ENCODE measurements at regions not wholly inside any gene's neighbourhood (a gene's known extent, or its start where the extent isn't known, plus 50 kb on each side); places are given as distances from the start of the nearest gene placed in this dataset.

DNA sequence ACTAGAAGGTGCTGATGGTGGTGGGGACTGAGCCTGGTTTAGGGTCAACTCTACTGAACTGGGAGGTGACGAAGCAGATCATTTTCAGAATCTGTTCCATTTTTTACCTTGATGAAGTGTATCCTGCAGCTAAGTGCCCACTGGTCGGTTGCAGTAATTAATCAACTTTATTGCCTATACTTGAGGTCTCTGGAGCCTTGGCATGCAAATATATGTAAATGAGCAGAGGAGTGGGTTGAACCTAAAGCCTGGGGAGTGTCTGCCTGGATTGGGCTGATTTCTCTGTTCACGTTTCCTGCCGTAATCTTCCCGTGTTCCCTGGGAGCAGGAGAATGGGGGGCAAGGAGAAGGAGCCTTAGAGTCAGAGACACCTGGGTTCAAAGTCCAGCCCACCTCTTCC is 286.8 kb downstream of the PTPRU start:
- ChIA-PET CTCF (no interaction called here), POLR2A (ENCODE audit: low non-redundant PET) (interaction anchor here (0.7 kb wide), 1 partner anchor 91 kb away, joined by 4 read pairs; no protein-coding TSS in a partner anchor)
- TF ChIP-seq, protein P1, sequence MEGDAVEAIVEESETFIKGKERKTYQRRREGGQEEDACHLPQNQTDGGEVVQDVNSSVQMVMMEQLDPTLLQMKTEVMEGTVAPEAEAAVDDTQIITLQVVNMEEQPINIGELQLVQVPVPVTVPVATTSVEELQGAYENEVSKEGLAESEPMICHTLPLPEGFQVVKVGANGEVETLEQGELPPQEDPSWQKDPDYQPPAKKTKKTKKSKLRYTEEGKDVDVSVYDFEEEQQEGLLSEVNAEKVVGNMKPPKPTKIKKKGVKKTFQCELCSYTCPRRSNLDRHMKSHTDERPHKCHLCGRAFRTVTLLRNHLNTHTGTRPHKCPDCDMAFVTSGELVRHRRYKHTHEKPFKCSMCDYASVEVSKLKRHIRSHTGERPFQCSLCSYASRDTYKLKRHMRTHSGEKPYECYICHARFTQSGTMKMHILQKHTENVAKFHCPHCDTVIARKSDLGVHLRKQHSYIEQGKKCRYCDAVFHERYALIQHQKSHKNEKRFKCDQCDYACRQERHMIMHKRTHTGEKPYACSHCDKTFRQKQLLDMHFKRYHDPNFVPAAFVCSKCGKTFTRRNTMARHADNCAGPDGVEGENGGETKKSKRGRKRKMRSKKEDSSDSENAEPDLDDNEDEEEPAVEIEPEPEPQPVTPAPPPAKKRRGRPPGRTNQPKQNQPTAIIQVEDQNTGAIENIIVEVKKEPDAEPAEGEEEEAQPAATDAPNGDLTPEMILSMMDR (conservative IDR thresholded peaks at IDR 0.05; ENCODE audit: low read depth), result no peak
- no peak overlapping the region for H3K27ac ChIP-seq
- DNase-seq (ENCODE audit: low spot score), result no peak

DNA sequence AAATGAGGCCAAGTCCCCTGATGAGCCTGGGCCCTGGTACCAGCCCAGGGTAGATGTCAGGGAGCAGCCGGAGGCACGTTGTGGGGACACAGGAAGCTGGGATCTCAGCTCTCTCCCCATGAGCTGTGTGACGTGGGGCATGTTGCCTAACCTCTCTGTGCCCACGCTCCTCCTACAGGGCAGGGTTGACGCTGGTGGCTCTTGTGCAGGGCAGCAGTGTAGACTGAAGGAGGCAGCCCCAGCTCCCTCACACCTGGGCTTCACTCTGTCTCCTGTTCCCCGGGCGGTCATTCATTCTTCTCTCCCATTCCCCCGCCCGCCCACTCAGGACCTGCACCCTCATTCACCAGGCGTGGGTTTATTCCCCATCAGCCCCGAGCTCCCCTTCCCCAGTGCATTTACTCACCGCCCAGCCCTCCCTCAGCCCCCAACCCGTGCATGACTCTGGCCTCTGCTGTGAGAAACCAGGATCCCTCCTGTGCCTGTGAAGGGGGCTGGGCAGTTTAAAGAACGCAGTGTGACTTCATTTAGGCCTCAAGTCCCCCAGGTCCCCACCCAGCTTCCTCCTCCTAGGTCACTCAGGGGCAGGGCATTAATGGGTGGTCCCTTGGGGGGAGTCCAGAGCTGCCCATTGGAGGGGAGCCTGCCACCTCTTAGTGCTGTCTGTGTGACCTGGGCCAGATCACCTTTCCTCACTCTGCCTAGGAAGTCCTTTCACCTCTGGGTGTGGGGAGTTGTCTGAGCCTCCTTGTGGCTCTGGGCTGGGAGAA is 285.7 kb downstream of the PTPRU start:
- DNase-seq (ENCODE audit: low spot score), result no peak
- ChIA-PET POLR2A (ENCODE audit: low non-redundant PET) (no interaction called here), CTCF (no interaction called here)
- H3K27ac ChIP-seq, result no peak overlapping the region
- TF ChIP-seq, protein P1 (conservative IDR thresholded peaks at IDR 0.05; ENCODE audit: low read depth), result no peak

DNA sequence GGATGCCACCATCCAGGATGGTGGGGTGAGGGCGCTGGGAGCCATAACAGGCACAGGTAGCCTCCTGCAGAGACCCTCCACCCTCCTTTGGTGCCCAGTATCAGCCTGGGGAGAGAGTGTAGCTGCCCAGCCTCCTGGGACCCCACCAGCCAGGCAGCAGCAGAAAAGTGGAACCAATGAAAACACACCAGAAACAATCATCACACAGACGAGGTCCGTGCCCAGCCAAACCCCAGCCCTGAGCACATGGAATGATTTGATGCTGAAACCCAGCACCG is 285.1 kb downstream of the PTPRU start:
- CTCF ChIA-PET, result no interaction called here
- TF ChIP-seq, protein P1 (conservative IDR thresholded peaks at IDR 0.05; ENCODE audit: low read depth), result no peak
- DNase-seq (ENCODE audit: low spot score), result no peak
- no peak overlapping the region for H3K27ac ChIP-seq
- POLR2A ChIA-PET (ENCODE audit: low non-redundant PET), result no interaction called here

DNA sequence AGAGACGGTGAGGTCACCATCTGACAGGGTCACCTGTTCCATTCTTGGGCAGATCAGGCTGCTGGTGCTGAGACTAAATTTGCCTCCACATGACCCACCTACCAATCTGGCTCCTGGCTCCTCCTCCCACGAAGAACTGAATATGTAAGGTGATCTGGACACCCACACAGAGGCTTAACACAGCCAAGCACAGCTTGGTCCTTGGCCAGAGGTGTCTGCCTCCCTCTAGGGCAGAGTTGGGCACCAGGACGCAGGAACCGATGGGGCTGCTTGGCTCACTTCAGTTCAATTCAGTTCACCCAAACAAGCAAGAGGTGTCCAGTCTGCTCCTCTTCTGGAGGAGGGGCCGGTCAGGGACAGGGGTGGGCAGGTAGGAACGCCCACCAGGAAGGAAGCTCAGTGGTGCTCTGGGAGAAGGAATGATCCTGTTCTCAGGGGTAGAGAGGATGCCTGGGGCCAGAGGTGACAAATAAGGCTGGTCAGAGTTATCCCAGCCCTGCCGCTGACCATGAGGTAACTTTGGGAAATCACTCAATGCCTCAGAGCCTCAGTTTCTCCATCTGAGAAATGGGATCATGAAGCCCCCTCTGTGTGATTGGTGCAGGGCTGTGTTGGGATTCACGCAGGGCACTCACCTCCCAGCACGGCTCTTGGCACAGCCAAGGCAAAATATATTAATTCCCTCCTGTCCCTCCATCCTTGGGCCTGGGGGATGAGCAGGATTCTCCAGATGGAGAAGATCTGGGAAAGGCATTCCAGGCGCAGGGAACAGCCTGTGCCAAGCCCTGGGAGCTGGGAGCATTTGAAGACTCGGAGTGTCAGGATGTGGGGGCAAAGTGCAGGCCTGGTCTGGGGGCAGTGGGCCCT is 284.5 kb downstream of the PTPRU start:
- ChIA-PET CTCF (interaction anchor here (0.5 kb wide), 1 partner anchor 22 kb away, joined by 4 read pairs; no protein-coding TSS in a partner anchor), POLR2A (ENCODE audit: low non-redundant PET) (no interaction called here)
- no peak overlapping the region for H3K27ac ChIP-seq
- no peak for DNase-seq (ENCODE audit: low spot score)
- TF ChIP-seq, protein P1 (conservative IDR thresholded peaks at IDR 0.05; ENCODE audit: low read depth), result no peak

DNA sequence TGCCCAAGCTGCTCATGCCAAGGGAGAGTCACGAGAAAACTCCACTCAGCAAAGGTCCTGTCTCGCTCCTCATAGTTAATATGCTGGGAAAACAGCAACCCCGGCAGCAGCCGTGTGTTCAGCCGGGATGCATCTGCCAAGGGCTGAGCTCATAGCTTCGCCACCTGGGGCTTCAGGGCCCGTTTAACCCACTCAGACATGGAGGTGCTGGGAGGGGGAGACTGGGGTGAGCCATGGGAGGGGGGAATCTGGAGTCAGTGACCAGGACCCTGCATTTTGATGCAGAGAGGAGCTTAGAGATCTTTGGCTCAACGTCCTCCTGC is 283.4 kb downstream of the PTPRU start:
- no peak for DNase-seq (ENCODE audit: low spot score)

DNA sequence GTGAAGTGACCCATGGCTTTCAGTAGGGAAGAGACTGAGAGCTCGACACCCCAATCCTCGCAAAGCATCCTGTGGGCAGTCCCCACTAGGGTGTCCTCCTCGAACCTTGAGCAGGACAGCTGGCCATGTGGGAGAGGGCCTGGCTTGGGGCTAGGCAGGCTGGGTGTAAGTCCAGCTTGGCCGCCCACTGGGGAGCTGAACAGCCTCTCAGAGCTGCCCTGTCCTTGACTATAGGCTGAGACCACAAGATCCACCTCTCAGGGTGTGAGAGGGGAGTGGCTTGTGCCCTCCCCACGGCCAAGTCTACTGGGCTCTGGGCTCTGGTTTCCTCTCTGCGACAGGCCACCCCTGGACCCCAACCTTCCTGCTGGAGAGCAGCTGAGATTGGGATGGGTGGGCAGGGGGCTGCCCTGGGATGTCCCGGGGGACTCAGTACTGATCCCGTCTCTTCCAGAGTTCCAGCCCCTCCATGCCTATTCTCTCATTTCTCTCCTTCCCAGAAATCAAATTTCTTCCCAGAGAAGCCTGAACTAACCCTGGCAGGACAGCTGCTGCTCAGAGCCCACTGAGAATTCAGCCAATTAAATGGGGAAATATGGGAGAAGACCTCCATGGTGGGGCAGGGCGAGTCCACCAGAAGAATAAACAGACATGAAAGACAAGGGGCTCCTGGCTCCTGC is 282.9 kb downstream of the PTPRU start:
- H3K27ac ChIP-seq, result no peak overlapping the region
- TF ChIP-seq, protein P1 (conservative IDR thresholded peaks at IDR 0.05; ENCODE audit: low read depth), result no peak
- DNase-seq (ENCODE audit: low spot score), result no peak
- ChIA-PET POLR2A (ENCODE audit: low non-redundant PET) (no interaction called here), CTCF (interaction anchor here (1.0 kb wide), 1 partner anchor 184 kb away, joined by 4 read pairs; no protein-coding TSS in a partner anchor)

More for the DNA sequence above, 283.4 kb downstream of the PTPRU start:
- H3K27ac ChIP-seq, result no peak overlapping the region
- TF ChIP-seq, protein P1 (conservative IDR thresholded peaks at IDR 0.05; ENCODE audit: low read depth), result no peak
- ChIA-PET POLR2A (ENCODE audit: low non-redundant PET) (no interaction called here), CTCF (interaction anchor here (0.5 kb wide), 1 partner anchor 23 kb away, joined by 4 read pairs; no protein-coding TSS in a partner anchor)

Data from RWPE1 (cell line).